Stomach smooth muscle (tissue), 2 donors: ENCODE measurements at regions not wholly inside any gene's neighbourhood (a gene's known extent, or its start where the extent isn't known, plus 50 kb on each side); places are given as distances from the start of the nearest gene placed in this dataset.

Experiments used
- H3K27ac ChIP-seq: one replicate; pipeline ENCODE4 v1.7.0; 2013; ENCODE audit warnings: mild to moderate bottlenecking, low read length, inconsistent platforms
- H3K27me3 ChIP-seq, 2 donors: one replicate each; pipeline ENCODE4 v1.7.0; 2013; ENCODE audit warnings: low read length in 2 of 2; ENCODE audit not compliant: insufficient read depth in 2 of 2, control insufficient read depth in 1 of 2
- H3K36me3 ChIP-seq, 2 donors: one replicate each; pipeline ENCODE4 v1.7.0; 2013; ENCODE audit warnings: low read length in 2 of 2; ENCODE audit not compliant: control insufficient read depth in 2 of 2, insufficient read depth in 2 of 2
- H3K4me1 ChIP-seq: one replicate; pipeline ENCODE4 v1.7.0; 2013; ENCODE audit warnings: low read length; ENCODE audit not compliant: control insufficient read depth, insufficient read depth
- H3K4me3 ChIP-seq, 2 donors: one replicate each; pipeline ENCODE4 v1.7.0; 2013; ENCODE audit warnings: low read length in 2 of 2
- H3K9ac ChIP-seq, 2 donors: one replicate each; pipeline ENCODE4 v1.7.0; 2013; ENCODE audit warnings: low read length in 2 of 2, mild to moderate bottlenecking in 1 of 2
- H3K9me3 ChIP-seq, 2 donors: one replicate each; pipeline ENCODE4 v1.7.0; 2013; ENCODE audit warnings: low read length in 2 of 2; ENCODE audit not compliant: control insufficient read depth in 2 of 2
- donor health status: healthy.
- donor health status: Pancreatic carcinoma.

GRCh38 chr4:59834943-59835342 lies 1365.2 kb upstream of the ADGRL3 start:
- no peaks in the 10 kb centered on the region for H3K36me3 ChIP-seq
- H3K27me3 ChIP-seq, result no peaks in the 10 kb centered on the region
- H3K9me3 ChIP-seq, result no peaks in the 10 kb centered on the region
- no peak overlapping the region for H3K4me3 ChIP-seq
- H3K9ac ChIP-seq, result no peak overlapping the region
- no peaks in the 10 kb centered on the region for H3K4me1 ChIP-seq
- no peak overlapping the region for H3K27ac ChIP-seq

GRCh38 chr4:59837751-59838150 lies 1362.4 kb upstream of the ADGRL3 start:
- Histone ChIP-seq H3K36me3 (no peaks in the 10 kb centered on the region), H3K4me1 (no peaks in the 10 kb centered on the region), H3K9ac (no peak overlapping the region), H3K27me3 (no peaks in the 10 kb centered on the region), H3K27ac (no peak overlapping the region), H3K9me3 (no peaks in the 10 kb centered on the region), H3K4me3 (no peak overlapping the region)

- no peaks in the 10 kb centered on the region for H3K9me3 ChIP-seq
- H3K27ac ChIP-seq, result no peak overlapping the region
- no peaks in the 10 kb centered on the region for H3K36me3 ChIP-seq
- H3K9ac ChIP-seq, result no peak overlapping the region
- no peaks in the 10 kb centered on the region for H3K27me3 ChIP-seq
- H3K4me3 ChIP-seq, result no peak overlapping the region
- no peaks in the 10 kb centered on the region for H3K4me1 ChIP-seq
These were observed 1361.9 kb upstream of the ADGRL3 start for GRCh38 chr4:59838236-59838635.

GRCh38 chr4:59841698-59842097 lies 1358.4 kb upstream of the ADGRL3 start:
- Histone ChIP-seq H3K9ac (no peak overlapping the region), H3K36me3 (no peaks in the 10 kb centered on the region), H3K4me1 (no peaks in the 10 kb centered on the region), H3K9me3 (no peaks in the 10 kb centered on the region), H3K4me3 (no peak overlapping the region), H3K27me3 (no peaks in the 10 kb centered on the region), H3K27ac (no peak overlapping the region)

- Histone ChIP-seq H3K4me3 (no peak overlapping the region), H3K9me3 (no peaks in the 10 kb centered on the region), H3K27me3 (no peaks in the 10 kb centered on the region), H3K4me1 (no peaks in the 10 kb centered on the region), H3K9ac (no peak overlapping the region), H3K27ac (no peak overlapping the region), H3K36me3 (no peaks in the 10 kb centered on the region)
These were observed 1351.7 kb upstream of the ADGRL3 start for GRCh38 chr4:59848457-59848856.

GRCh38 chr4:59855630-59856352 lies 1344.3 kb upstream of the ADGRL3 start:
- H3K4me1 ChIP-seq, result no peaks in the 10 kb centered on the region
- H3K4me3 ChIP-seq, result no peak overlapping the region
- H3K27ac ChIP-seq, result no peak overlapping the region
- no peaks in the 10 kb centered on the region for H3K27me3 ChIP-seq
- H3K9me3 ChIP-seq, result no peaks in the 10 kb centered on the region
- no peak overlapping the region for H3K9ac ChIP-seq
- H3K36me3 ChIP-seq, result no peaks in the 10 kb centered on the region

GRCh38 chr4:59869056-59869455 lies 1331.1 kb upstream of the ADGRL3 start:
- Histone ChIP-seq H3K27ac (no peak overlapping the region), H3K27me3 (no peaks in the 10 kb centered on the region), H3K36me3 (no peaks in the 10 kb centered on the region), H3K9me3 (no peaks in the 10 kb centered on the region), H3K9ac (no peak overlapping the region), H3K4me3 (no peak overlapping the region), H3K4me1 (no peaks in the 10 kb centered on the region)

GRCh38 chr4:59869559-59869958 lies 1330.6 kb upstream of the ADGRL3 start:
- no peak overlapping the region for H3K9ac ChIP-seq
- H3K4me1 ChIP-seq, result no peaks in the 10 kb centered on the region
- H3K36me3 ChIP-seq, result no peaks in the 10 kb centered on the region
- H3K27ac ChIP-seq, result no peak overlapping the region
- H3K9me3 ChIP-seq, result no peaks in the 10 kb centered on the region
- no peaks in the 10 kb centered on the region for H3K27me3 ChIP-seq
- no peak overlapping the region for H3K4me3 ChIP-seq

- H3K9me3 ChIP-seq, result no peaks in the 10 kb centered on the region
- no peak overlapping the region for H3K4me3 ChIP-seq
- H3K4me1 ChIP-seq, result no peaks in the 10 kb centered on the region
- H3K27ac ChIP-seq, result no peak overlapping the region
- H3K27me3 ChIP-seq, result no peaks in the 10 kb centered on the region
- no peak overlapping the region for H3K9ac ChIP-seq
- no peaks in the 10 kb centered on the region for H3K36me3 ChIP-seq
These were observed 1318.5 kb upstream of the ADGRL3 start for GRCh38 chr4:59881632-59882031.

GRCh38 chr4:59904331-59904730 lies 1295.8 kb upstream of the ADGRL3 start:
- Histone ChIP-seq H3K36me3 (no peaks in the 10 kb centered on the region), H3K4me1 (no peaks in the 10 kb centered on the region), H3K9me3 (no peaks in the 10 kb centered on the region), H3K4me3 (no peak overlapping the region), H3K27ac (no peak overlapping the region), H3K27me3 (no peaks in the 10 kb centered on the region), H3K9ac (no peak overlapping the region)

- no peak overlapping the region for H3K4me3 ChIP-seq
- no peak overlapping the region for H3K9ac ChIP-seq
- H3K9me3 ChIP-seq, result peaks cover 0 to under 1% of the 10 kb centered on the region in 2 donors
- H3K4me1 ChIP-seq, result no peaks in the 10 kb centered on the region
- H3K27ac ChIP-seq, result no peak overlapping the region
- no peaks in the 10 kb centered on the region for H3K36me3 ChIP-seq
- no peaks in the 10 kb centered on the region for H3K27me3 ChIP-seq
These were observed 1279.7 kb upstream of the ADGRL3 start for GRCh38 chr4:59920416-59920815.
